Nephron (organoid): ENCODE measurements at regions not wholly inside any gene's neighbourhood (a gene's known extent, or its start where the extent isn't known, plus 50 kb on each side); places are given as distances from the start of the nearest gene placed in this dataset.

Experiments
- H3K27ac Mint-ChIP-seq, 3 experiments: 2 replicates each; pipeline ENCODE4 v1.8.0; 2020; ENCODE audit warnings: mixed read lengths in 3 of 3, mild to moderate bottlenecking in 2 of 3, moderate library complexity in 1 of 3
- H3K27me3 Mint-ChIP-seq: 2 replicates; pipeline ENCODE4 v1.8.0; 2021; ENCODE audit warnings: low read depth, mild to moderate bottlenecking, moderate library complexity, mixed read lengths
- H3K36me3 Mint-ChIP-seq: 2 replicates; pipeline ENCODE4 v1.8.0; 2020; ENCODE audit warnings: low read depth, mixed read lengths
- H3K4me1 Mint-ChIP-seq: 2 replicates; pipeline ENCODE4 v1.8.0; 2020; ENCODE audit warnings: mixed read lengths
- H3K4me3 Mint-ChIP-seq, 3 experiments: 2 replicates each; pipeline ENCODE4 v1.8.0; 2020; ENCODE audit warnings: mild to moderate bottlenecking in 3 of 3, mixed read lengths in 3 of 3, moderate library complexity in 2 of 3
- H3K9me3 Mint-ChIP-seq: 2 replicates; pipeline ENCODE4 v1.8.0; 2020; ENCODE audit warnings: mixed read lengths
- CTCF ChIP-seq, 3 experiments: fragments of 200-600 bp; sonication (generic); IDR thresholded peaks; one replicate each; pipeline ENCODE4 v1.5.0; 2021; ENCODE audit warnings: antibody characterized with exemption in 3 of 3; ENCODE audit not compliant: unreplicated experiment in 3 of 3

- peaks cover 28% of the 10 kb centered on the region for H3K9me3 Mint-ChIP-seq
- no peak for TF ChIP-seq CTCF (IDR thresholded peaks at IDR 0.05; ENCODE audit: unreplicated experiment in 3 of 3)
- H3K27ac Mint-ChIP-seq, result no peak overlapping the region
- no peak overlapping the region for H3K4me3 Mint-ChIP-seq
- peaks cover 19% of the 10 kb centered on the region for H3K4me1 Mint-ChIP-seq
- peaks cover 3% of the 10 kb centered on the region for H3K36me3 Mint-ChIP-seq
- H3K27me3 Mint-ChIP-seq, result peaks cover 4% of the 10 kb centered on the region
These were observed 811.8 kb upstream of the CELF2 start for GRCh38 chr10:10205906-10206305.

DNA sequence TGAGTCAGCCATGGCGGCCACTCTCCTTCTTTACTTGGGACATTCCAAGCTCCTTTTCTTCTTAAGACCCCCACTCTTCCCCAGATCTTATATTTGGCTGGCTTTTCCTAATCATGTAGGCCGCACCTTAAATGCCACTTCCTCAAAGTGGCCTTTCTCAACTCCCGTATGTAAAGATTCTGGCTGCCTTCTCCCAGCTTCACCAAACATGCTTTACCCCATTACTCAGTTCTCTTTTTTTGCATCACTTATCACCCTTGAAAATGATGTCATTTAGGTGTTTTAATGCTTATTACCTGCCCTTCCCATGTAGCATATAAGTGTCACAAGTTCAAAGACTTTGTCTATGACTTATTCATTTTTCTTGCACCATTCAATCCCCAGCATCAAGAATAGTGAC is 810.1 kb upstream of the CELF2 start:
- H3K4me1 Mint-ChIP-seq, result peaks cover 19% of the 10 kb centered on the region

DNA sequence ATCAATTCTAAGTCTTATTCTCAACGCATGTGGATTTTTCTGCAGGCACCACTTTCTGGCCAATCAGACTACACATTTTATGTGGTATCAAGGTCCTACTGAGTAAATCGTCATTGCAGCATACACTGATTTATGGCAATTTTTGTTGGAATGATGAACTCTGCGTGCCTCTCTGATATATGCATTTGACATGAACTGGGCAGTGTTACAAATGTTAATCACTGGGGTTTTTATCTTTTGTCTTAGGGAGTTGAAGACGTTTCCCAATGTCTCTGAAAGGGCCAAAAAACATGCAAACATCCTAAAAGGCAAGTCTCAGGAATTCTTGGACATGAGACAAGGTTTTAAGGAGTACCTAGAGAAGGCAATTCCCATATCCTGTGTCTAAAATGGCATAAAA is 809.5 kb upstream of the CELF2 start:
- Mint-ChIP-seq H3K27me3 (peaks cover 4% of the 10 kb centered on the region), H3K27ac (peak overlapping the region; percentile 81 to 86 (median 81)), H3K36me3 (peaks cover 3% of the 10 kb centered on the region), H3K4me1 (peaks cover 19% of the 10 kb centered on the region), H3K4me3 (no peak overlapping the region), H3K9me3 (peaks cover 19% of the 10 kb centered on the region)
- no peak for TF ChIP-seq CTCF (IDR thresholded peaks at IDR 0.05; ENCODE audit: unreplicated experiment in 3 of 3)

More for the DNA sequence above, 810.1 kb upstream of the CELF2 start:
- H3K27ac Mint-ChIP-seq, result peak overlapping the region; percentile 81 to 86 (median 81)
- H3K9me3 Mint-ChIP-seq, result peaks cover 24% of the 10 kb centered on the region
- H3K27me3 Mint-ChIP-seq, result peaks cover 3% of the 10 kb centered on the region
- H3K4me3 Mint-ChIP-seq, result no peak overlapping the region
- peaks cover 3% of the 10 kb centered on the region for H3K36me3 Mint-ChIP-seq
- no peak for TF ChIP-seq CTCF (IDR thresholded peaks at IDR 0.05; ENCODE audit: unreplicated experiment in 3 of 3)

GRCh38 chr10:10209167-10209566 is 808.5 kb upstream of the CELF2 start:
- Mint-ChIP-seq H3K27ac (peak overlapping the region; percentile 76 to 86 (median 80)), H3K27me3 (peaks cover 7% of the 10 kb centered on the region), H3K4me3 (peak overlapping the region in 1 of 3 experiments; percentile 5), H3K36me3 (peaks cover 3% of the 10 kb centered on the region), H3K9me3 (peaks cover 17% of the 10 kb centered on the region), H3K4me1 (peaks cover 19% of the 10 kb centered on the region)
- TF ChIP-seq CTCF (IDR thresholded peaks at IDR 0.05; ENCODE audit: unreplicated experiment in 3 of 3), result no peak

GRCh38 chr10:10211409-10211808 is 806.3 kb upstream of the CELF2 start:
- Mint-ChIP-seq H3K4me3 (no peak overlapping the region), H3K9me3 (peaks cover 7% of the 10 kb centered on the region), H3K27ac (no peak overlapping the region), H3K4me1 (peaks cover 19% of the 10 kb centered on the region), H3K27me3 (peaks cover 12% of the 10 kb centered on the region), H3K36me3 (peaks cover 3% of the 10 kb centered on the region)
- TF ChIP-seq CTCF (IDR thresholded peaks at IDR 0.05; ENCODE audit: unreplicated experiment in 3 of 3), result no peak

GRCh38 chr10:10213237-10213636 is 804.4 kb upstream of the CELF2 start:
- H3K4me1 Mint-ChIP-seq, result peaks cover 10% of the 10 kb centered on the region
- H3K27ac Mint-ChIP-seq, result no peak overlapping the region
- H3K4me3 Mint-ChIP-seq, result no peak overlapping the region
- H3K27me3 Mint-ChIP-seq, result peaks cover 12% of the 10 kb centered on the region
- H3K9me3 Mint-ChIP-seq, result no peaks in the 10 kb centered on the region
- no peaks in the 10 kb centered on the region for H3K36me3 Mint-ChIP-seq
- no peak for TF ChIP-seq CTCF (IDR thresholded peaks at IDR 0.05; ENCODE audit: unreplicated experiment in 3 of 3)
